22Rv1 (cell line): ENCODE measurements at regions not wholly inside any gene's neighbourhood (a gene's known extent, or its start where the extent isn't known, plus 50 kb on each side); places are given as distances from the start of the nearest gene placed in this dataset.

Experiments
- H3K27ac ChIP-seq: fragments of 450-650 bp; 2 replicates; pipeline ENCODE4 v1.5.1; 2017
- ZFX ChIP-seq: fragments of 450-650 bp; IDR thresholded peaks from 2 replicates; pipeline ENCODE4 v1.6.1; 2017; ENCODE audit warnings: antibody characterized with exemption, borderline replicate concordance
- TF ChIP-seq, protein P1 (sequence below): fragments of 450-650 bp; IDR thresholded peaks from 2 replicates; pipeline ENCODE4 v1.5.1; 2017; ENCODE audit warnings: mild to moderate bottlenecking

DNA sequence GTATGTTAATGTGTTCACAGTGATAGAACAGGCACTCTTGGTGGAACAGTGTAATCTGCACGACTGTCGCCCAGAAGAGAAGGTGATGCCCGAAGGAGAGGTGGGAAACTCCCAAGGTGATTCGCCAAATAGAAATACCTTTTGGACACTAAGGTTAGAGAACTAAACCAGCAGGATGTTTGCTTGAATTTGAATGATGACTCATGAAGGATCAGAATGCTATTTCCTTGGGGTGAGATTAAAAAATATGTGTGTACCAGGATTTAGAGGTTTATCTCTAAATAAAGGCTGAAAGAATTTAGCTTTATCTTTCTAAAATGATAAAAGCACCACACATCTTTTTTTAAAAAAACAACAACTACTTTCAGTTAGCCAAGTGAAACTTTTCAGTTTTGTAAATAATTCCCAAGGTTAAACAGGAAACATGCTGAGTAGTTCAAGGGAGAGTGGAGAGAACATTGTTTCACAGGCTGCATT lies 297.4 kb upstream of the TAS2R1 start:
- TF ChIP-seq ZFX: no peak
- TF ChIP-seq, protein P1, sequence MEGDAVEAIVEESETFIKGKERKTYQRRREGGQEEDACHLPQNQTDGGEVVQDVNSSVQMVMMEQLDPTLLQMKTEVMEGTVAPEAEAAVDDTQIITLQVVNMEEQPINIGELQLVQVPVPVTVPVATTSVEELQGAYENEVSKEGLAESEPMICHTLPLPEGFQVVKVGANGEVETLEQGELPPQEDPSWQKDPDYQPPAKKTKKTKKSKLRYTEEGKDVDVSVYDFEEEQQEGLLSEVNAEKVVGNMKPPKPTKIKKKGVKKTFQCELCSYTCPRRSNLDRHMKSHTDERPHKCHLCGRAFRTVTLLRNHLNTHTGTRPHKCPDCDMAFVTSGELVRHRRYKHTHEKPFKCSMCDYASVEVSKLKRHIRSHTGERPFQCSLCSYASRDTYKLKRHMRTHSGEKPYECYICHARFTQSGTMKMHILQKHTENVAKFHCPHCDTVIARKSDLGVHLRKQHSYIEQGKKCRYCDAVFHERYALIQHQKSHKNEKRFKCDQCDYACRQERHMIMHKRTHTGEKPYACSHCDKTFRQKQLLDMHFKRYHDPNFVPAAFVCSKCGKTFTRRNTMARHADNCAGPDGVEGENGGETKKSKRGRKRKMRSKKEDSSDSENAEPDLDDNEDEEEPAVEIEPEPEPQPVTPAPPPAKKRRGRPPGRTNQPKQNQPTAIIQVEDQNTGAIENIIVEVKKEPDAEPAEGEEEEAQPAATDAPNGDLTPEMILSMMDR: no peak
- no peak overlapping the region for H3K27ac ChIP-seq

DNA sequence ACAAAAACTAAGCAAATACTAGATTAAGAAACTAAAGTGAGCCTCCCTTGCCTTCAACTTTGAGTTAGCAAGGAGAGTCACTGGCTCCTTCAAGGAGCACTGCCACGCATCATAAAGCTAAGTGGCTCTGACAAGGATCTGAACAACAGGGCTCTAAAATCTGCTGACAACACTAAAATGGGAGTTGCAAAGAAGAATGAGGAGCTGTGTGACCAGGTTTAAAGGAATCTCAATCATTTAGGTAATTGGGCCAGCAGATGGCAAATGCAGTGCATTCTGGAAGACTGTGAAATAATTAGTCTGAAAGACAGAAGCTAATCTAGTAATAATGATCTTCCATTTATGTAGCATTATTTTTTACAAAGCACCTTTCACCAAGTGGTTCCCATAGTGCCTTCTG lies 297.0 kb upstream of the TAS2R1 start:
- H3K27ac ChIP-seq: no peak overlapping the region
- TF ChIP-seq ZFX: no peak
- TF ChIP-seq, protein P1: no peak

DNA sequence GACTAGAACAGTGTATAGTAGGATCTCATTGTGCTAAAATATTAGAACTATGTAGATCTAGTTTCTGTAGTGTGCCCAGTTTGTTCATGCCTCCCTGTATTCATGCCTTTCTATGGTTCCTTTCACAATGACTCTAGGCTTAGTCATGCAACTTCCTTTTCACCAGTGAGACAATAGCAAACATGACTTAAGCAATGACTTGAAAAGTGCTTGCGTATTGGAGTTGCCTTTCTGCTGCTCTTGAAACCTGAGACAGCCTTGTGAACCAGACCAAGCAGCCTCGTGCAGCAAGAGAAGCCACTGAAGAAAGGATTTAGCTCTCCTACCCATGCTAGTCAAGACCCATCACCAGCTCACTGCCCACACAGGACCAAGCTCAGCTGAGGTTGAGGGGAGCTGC lies 294.5 kb upstream of the TAS2R1 start:
- TF ChIP-seq, protein P1: no peak
- TF ChIP-seq ZFX: no peak
- H3K27ac ChIP-seq: no peak overlapping the region

DNA sequence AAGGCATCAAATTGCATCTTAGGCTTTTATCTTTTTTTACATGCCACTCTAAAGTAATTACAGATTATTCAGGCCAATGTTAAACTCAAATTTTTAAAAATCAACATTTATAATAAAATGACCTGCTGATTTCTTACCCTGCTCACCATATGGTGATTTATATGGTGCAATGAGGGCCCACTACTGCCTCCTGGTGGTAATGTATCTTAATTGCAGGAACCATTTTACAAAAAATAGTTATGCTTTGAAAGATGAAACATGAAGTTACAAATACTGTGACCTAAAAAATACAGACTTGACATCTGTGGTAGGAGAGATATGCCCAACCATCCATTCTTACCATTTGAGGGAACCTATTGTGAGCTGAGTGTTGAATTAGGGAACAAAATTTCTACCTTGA lies 292.6 kb upstream of the TAS2R1 start:
- no peak for TF ChIP-seq ZFX
- TF ChIP-seq, protein P1: peak; percentile 55

DNA sequence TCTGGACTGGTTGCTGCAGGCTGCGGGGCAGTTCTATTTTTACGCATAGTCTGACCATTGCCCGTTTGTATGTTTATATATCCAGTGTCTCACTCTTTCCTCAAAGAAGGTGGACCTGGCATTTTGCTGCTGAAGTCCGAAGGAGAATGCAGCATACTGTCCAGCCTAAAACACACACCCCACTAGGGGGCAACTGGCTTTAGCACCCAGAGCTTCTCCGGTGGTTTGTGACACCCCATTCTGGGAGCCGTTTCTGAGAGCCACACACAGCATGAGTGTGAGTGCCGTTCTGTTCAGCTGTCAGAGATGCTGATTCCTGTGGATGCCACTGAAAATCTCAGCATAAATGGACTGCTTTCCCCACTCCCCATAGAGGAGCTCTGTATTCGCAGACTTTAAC lies 290.5 kb upstream of the TAS2R1 start:
- TF ChIP-seq, protein P1: no peak
- TF ChIP-seq ZFX: no peak
- no peak overlapping the region for H3K27ac ChIP-seq

More for the DNA sequence above, 292.6 kb upstream of the TAS2R1 start:
- no peak overlapping the region for H3K27ac ChIP-seq

DNA sequence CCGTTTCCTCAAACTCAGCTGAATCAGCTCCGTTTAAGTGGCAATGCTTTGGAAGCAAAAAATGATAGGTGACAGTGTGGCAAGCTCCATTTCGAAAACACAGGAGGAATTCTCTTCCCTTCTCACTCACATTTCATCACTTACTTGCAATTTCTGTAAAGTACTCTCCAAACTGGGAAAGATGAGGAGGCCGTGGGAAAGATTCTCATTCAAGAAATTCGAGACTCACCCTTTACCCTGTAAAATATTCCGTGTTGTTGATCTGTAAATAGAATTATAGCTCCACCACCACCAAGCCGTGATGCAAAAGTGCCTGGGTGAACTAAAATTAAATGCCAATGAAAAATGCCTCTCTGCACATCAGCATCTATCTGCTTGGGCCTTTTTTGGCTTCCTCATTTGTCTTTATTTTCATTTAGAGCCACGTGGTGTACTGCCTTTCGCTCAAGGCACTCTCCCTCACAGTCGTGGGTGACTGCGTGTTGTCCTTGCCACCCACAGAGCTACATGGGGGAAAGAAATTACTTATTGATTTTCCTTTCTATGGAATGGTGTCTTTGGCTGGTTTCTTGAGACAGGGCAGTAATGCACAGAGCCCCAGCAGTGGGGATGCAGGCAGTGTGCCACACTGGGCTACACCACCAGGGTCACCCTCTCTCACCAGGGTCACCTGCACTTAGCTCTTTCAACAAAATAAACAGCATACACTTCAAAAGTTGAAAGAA lies 289.3 kb upstream of the TAS2R1 start:
- TF ChIP-seq, protein P1: no peak
- TF ChIP-seq ZFX: no peak
- H3K27ac ChIP-seq: no peak overlapping the region

DNA sequence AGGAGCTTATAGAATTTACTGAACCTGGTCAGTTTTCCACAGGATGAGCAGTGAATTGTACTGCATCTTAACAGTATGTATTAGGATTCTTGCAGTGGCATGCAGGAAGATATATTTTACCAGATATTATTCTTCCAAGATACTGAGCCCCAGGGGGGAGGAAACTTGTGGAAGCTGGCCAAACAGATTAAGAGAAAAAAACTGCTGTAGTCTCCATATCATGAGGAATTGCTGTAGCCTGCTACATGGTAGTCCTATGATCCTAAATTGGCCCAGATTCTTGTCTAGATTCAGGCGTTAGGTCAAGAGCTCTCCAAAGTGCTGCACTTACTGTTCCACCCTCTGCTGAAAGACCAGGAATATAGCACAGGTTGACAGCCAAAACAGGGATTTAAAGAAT lies 275.5 kb upstream of the TAS2R1 start:
- TF ChIP-seq ZFX: no peak
- TF ChIP-seq, protein P1: no peak
- no peak overlapping the region for H3K27ac ChIP-seq
